Esophagus muscularis mucosa (tissue), 3 donors: ENCODE measurements at regions not wholly inside any gene's neighbourhood (a gene's known extent, or its start where the extent isn't known, plus 50 kb on each side); places are given as distances from the start of the nearest gene placed in this dataset.

Experiments used
- CTCF ChIP-seq, 3 experiments: fragments of 200-600 bp in 2 of 3; fragments of 450-650 bp in 1 of 3; sonication (generic) in 2 of 3; IDR thresholded peaks; one replicate each; pipeline ENCODE4 v1.5.1; 2017 to 2019; ENCODE audit warnings: antibody characterized with exemption in 3 of 3, mild to moderate bottlenecking in 2 of 3, moderate library complexity in 1 of 3
- POLR2A ChIP-seq: fragments of 450-650 bp; IDR thresholded peaks from one replicate; pipeline ENCODE4 v1.6.1; 2017; ENCODE audit warnings: antibody characterized with exemption, moderate library complexity, mild to moderate bottlenecking, low read depth
- POLR2AphosphoS5 ChIP-seq, 2 donors: sonication (generic); formaldehyde crosslinking; IDR thresholded peaks; one replicate each; pipeline ENCODE4 v1.6.1; 2017; ENCODE audit warnings: antibody characterized with exemption in 2 of 2

- TF ChIP-seq POLR2AphosphoS5 (IDR thresholded peaks at IDR 0.05) = no peak
- no peak for TF ChIP-seq CTCF (IDR thresholded peaks at IDR 0.05)
- TF ChIP-seq POLR2A = no peak
Observed at GRCh38 chr11:8802251-8802650, 108.7 kb upstream of the AKIP1 start.
